PC-9 (cell line): ENCODE measurements at regions not wholly inside any gene's neighbourhood (a gene's known extent, or its start where the extent isn't known, plus 50 kb on each side); places are given as distances from the start of the nearest gene placed in this dataset.

ENCODE experiments used
- EZH2 ChIP-seq: fragments of 200-600 bp; sonication (generic); IDR thresholded peaks from 2 replicates; pipeline ENCODE4 v1.8.0; 2017; ENCODE audit warnings: antibody characterized with exemption, low read depth
- TF ChIP-seq, protein P1 (sequence below): fragments of 200-600 bp; sonication (generic); conservative IDR thresholded peaks from 2 replicates; pipeline ENCODE4 v1.6.1; 2017; ENCODE audit warnings: mixed run types, antibody characterized with exemption, mild to moderate bottlenecking, moderate library complexity

DNA sequence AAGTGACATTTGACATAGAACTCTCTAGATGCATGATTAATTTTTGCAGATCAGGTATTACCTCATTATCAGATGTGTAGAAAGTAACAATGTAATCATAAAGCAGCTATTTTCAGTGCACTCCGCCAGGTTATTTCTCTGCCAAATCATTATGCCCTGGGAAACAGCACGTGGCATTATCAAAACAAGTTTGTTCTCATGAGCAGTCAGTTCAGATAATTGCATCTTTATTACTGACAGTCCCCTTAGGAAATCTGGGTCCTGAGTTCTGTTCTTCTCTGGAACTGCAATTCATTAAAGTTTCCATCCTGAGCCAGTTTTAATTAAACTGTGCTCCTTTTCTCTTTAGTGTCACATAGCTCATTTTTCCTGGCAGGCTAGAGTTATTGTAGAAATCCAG is 94.7 kb upstream of the KRR1 start:
- TF ChIP-seq EZH2, result no peak
- TF ChIP-seq, protein P1, sequence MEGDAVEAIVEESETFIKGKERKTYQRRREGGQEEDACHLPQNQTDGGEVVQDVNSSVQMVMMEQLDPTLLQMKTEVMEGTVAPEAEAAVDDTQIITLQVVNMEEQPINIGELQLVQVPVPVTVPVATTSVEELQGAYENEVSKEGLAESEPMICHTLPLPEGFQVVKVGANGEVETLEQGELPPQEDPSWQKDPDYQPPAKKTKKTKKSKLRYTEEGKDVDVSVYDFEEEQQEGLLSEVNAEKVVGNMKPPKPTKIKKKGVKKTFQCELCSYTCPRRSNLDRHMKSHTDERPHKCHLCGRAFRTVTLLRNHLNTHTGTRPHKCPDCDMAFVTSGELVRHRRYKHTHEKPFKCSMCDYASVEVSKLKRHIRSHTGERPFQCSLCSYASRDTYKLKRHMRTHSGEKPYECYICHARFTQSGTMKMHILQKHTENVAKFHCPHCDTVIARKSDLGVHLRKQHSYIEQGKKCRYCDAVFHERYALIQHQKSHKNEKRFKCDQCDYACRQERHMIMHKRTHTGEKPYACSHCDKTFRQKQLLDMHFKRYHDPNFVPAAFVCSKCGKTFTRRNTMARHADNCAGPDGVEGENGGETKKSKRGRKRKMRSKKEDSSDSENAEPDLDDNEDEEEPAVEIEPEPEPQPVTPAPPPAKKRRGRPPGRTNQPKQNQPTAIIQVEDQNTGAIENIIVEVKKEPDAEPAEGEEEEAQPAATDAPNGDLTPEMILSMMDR, result no peak
